ENCODE measurements at regions not wholly inside any gene's neighbourhood (a gene's known extent, or its start where the extent isn't known, plus 50 kb on each side); places are given as distances from the start of the nearest gene placed in this dataset.

- no peak for TF ChIP-seq CTCF (conservative IDR thresholded peaks at IDR 0.05; ENCODE audit: low read depth, low read length)
- TF ChIP-seq EZH2 (IDR thresholded peaks at IDR 0.05; ENCODE audit: borderline replicate concordance, low read depth, low read length, poor library complexity, severe bottlenecking) = no peak
Measured at GRCh38 chr1:57633056-57633455, 209.2 kb upstream of the DAB1 start.
